Suprapubic skin (tissue), 4 donors: ENCODE measurements at regions not wholly inside any gene's neighbourhood (a gene's known extent, or its start where the extent isn't known, plus 50 kb on each side); places are given as distances from the start of the nearest gene placed in this dataset.

Experiments used
- DNase-seq, 2 donors: peaks; one replicate each; pipeline ENCODE4 v3.0.0-alpha.2; 2019; ENCODE audit warnings: low spot score in 2 of 2
- H3K27ac ChIP-seq: fragments of 200-600 bp; sonication (generic); one replicate; pipeline ENCODE4 v1.5.1; 2019
- H3K27me3 ChIP-seq: fragments of 200-600 bp; sonication (generic); one replicate; pipeline ENCODE4 v1.5.1; 2019
- H3K36me3 ChIP-seq: fragments of 200-600 bp; sonication (generic); one replicate; pipeline ENCODE4 v1.5.1; 2019
- H3K4me1 ChIP-seq: fragments of 200-600 bp; sonication (generic); one replicate; pipeline ENCODE4 v1.5.1; 2019
- H3K4me3 ChIP-seq: fragments of 200-600 bp; sonication (generic); one replicate; pipeline ENCODE4 v1.5.1; 2019; ENCODE audit warnings: mild to moderate bottlenecking
- H3K9me3 ChIP-seq: fragments of 200-600 bp; sonication (generic); one replicate; pipeline ENCODE4 v1.5.1; 2019
- EP300 ChIP-seq: sonication (generic); formaldehyde crosslinking; IDR thresholded peaks from one replicate; pipeline ENCODE4 v1.6.1; 2017; ENCODE audit warnings: antibody characterized with exemption
- POLR2A ChIP-seq, 2 donors: fragments of 450-650 bp; IDR thresholded peaks; one replicate each; pipeline ENCODE4 v1.6.1; 2017; ENCODE audit warnings: antibody characterized with exemption in 2 of 2, mild to moderate bottlenecking in 2 of 2, moderate library complexity in 2 of 2
- POLR2AphosphoS5 ChIP-seq, 3 donors: sonication (generic); formaldehyde crosslinking; IDR thresholded peaks; one replicate each; pipeline ENCODE4 v1.6.1; 2017; ENCODE audit warnings: antibody characterized with exemption in 3 of 3
- WGBS: methylation state at CpG from one replicate; pipeline ENCODE4 v1.1.5; 2018; 5-methylcytosine and 5-hydroxymethylcytosine counted together
- TF ChIP-seq, protein P1 (sequence below), 2 donors: fragments of 200-600 bp in 1 of 2; fragments of 450-650 bp in 1 of 2; sonication (generic) in 1 of 2; IDR thresholded peaks; one replicate each; pipeline ENCODE4 v1.5.1; 2016 to 2019; ENCODE audit warnings: antibody characterized with exemption in 2 of 2, mild to moderate bottlenecking in 1 of 2, moderate library complexity in 1 of 2

GRCh38 chr2:43082903-43083677 is 143.3 kb downstream of the ZFP36L2 start:
- no peak for DNase-seq
- peaks cover 86% of the 10 kb centered on the region for H3K4me1 ChIP-seq
- peak overlapping the region; percentile 93 for H3K27ac ChIP-seq
- H3K36me3 ChIP-seq = no peaks in the 10 kb centered on the region
- TF ChIP-seq EP300 (no peak), POLR2AphosphoS5 (IDR thresholded peaks at IDR 0.05) (no peak), POLR2A (IDR thresholded peaks at IDR 0.05) (no peak)
- TF ChIP-seq, protein P1, sequence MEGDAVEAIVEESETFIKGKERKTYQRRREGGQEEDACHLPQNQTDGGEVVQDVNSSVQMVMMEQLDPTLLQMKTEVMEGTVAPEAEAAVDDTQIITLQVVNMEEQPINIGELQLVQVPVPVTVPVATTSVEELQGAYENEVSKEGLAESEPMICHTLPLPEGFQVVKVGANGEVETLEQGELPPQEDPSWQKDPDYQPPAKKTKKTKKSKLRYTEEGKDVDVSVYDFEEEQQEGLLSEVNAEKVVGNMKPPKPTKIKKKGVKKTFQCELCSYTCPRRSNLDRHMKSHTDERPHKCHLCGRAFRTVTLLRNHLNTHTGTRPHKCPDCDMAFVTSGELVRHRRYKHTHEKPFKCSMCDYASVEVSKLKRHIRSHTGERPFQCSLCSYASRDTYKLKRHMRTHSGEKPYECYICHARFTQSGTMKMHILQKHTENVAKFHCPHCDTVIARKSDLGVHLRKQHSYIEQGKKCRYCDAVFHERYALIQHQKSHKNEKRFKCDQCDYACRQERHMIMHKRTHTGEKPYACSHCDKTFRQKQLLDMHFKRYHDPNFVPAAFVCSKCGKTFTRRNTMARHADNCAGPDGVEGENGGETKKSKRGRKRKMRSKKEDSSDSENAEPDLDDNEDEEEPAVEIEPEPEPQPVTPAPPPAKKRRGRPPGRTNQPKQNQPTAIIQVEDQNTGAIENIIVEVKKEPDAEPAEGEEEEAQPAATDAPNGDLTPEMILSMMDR (IDR thresholded peaks at IDR 0.05) = no peak
- no peaks in the 10 kb centered on the region for H3K27me3 ChIP-seq
- no peaks in the 10 kb centered on the region for H3K9me3 ChIP-seq
- WGBS = 24% methylated on average over 10 of the region's 10 CpGs
- H3K4me3 ChIP-seq = no peak overlapping the region

DNA sequence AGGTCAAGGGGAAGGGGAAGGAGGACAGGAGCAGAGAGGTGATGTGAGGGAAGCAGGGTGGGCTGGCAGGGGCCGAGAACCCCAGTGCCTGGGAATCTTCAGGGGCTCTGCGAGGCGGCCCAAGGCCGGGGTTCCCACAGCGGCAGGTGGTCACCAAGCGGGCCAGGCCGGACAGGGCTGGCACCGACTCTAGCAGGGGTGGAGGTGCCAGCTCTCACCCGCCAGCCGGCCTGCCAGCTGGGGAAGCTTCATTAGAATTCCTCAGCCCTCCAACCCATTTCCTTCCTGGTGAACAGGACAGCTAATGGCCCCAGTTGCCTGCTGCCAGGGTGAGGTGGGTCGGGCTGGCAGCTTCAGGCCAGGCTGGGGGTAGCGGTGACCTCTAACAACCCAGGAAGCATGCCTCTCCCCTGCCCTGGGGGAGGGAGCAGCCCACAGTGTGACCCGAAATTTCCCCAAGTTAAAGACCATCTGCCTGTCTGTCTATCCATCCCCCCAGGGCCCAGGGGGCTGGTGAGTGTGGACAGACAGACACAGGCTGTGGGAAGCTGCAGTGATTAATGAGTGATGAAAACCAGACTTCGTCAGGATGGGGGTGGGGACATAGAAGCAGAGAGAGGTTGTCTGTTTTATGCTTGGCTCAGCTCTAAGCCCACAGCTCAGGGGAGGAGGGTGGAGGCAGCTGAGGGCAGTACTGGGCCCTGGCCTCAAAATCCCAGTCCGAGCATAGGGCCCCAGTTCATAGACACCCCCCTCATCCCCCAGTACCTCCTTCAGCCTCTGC is 144.1 kb downstream of the ZFP36L2 start:
- Histone ChIP-seq H3K36me3 (no peaks in the 10 kb centered on the region), H3K4me3 (no peak overlapping the region), H3K9me3 (no peaks in the 10 kb centered on the region), H3K4me1 (peaks cover 79% of the 10 kb centered on the region), H3K27me3 (no peaks in the 10 kb centered on the region), H3K27ac (peak overlapping the region; percentile 93)
- DNase-seq = no peak
- TF ChIP-seq POLR2AphosphoS5 (IDR thresholded peaks at IDR 0.05) (no peak), EP300 (no peak), POLR2A (IDR thresholded peaks at IDR 0.05) (no peak)
- TF ChIP-seq, protein P1 (IDR thresholded peaks at IDR 0.05) = no peak
- WGBS = 40% methylated on average over 15 of the region's 15 CpGs

- no peaks in the 10 kb centered on the region for H3K9me3 ChIP-seq
- TF ChIP-seq, protein P1 (IDR thresholded peaks at IDR 0.05) = no peak
Measured at GRCh38 chr2:43081131-43081765, 145.2 kb downstream of the ZFP36L2 start.

DNA sequence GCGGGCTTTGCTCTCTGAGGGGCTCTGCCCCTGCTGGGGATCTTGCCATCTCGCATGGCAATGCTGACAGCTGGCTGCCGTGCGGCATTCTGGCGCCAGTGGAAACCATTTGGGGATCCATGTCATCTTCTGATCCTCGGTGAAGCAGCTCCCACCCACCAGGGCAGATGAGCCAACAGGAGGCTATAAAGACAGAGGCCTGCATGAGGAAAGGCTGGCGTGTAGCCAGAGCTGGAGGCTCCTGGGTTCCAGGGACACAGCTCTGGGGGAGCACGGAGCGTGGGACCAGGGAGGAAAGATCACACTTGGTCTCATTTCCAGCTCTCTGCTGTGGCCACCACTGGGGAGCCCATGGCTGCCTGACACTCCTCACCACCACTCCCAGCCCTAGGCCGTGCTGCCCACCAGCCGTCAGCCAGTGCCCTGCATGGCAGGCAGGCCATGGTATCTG is 145.8 kb downstream of the ZFP36L2 start:
- Histone ChIP-seq H3K4me3 (no peak overlapping the region), H3K27me3 (no peaks in the 10 kb centered on the region), H3K27ac (no peak overlapping the region), H3K4me1 (peaks cover 78% of the 10 kb centered on the region), H3K36me3 (no peaks in the 10 kb centered on the region), H3K9me3 (no peaks in the 10 kb centered on the region)
- TF ChIP-seq POLR2A (IDR thresholded peaks at IDR 0.05) = no peak
- TF ChIP-seq EP300 = no peak
- TF ChIP-seq, protein P1 (IDR thresholded peaks at IDR 0.05) = no peak
- TF ChIP-seq POLR2AphosphoS5 (IDR thresholded peaks at IDR 0.05) = no peak
- DNase-seq = no peak
- 83% methylated on average over 8 of the region's 11 CpGs for WGBS

More at GRCh38 chr2:43081131-43081765, 145.2 kb downstream of the ZFP36L2 start:
- WGBS = 94% methylated on average over 3 of the region's 5 CpGs
- Histone ChIP-seq H3K27ac (peak overlapping the region; percentile 93), H3K36me3 (no peaks in the 10 kb centered on the region), H3K27me3 (no peaks in the 10 kb centered on the region), H3K4me3 (no peak overlapping the region), H3K4me1 (peaks cover 78% of the 10 kb centered on the region)
- no peak for DNase-seq
